Peyer's patch (tissue), 4 donors: ENCODE measurements at regions not wholly inside any gene's neighbourhood (a gene's known extent, or its start where the extent isn't known, plus 50 kb on each side); places are given as distances from the start of the nearest gene placed in this dataset.

Experiments
- POLR2A ChIP-seq, 2 donors: fragments of 450-650 bp; IDR thresholded peaks; one replicate each; pipeline ENCODE4 v1.5.1; 2017; ENCODE audit warnings: antibody characterized with exemption in 2 of 2, mild to moderate bottlenecking in 2 of 2, moderate library complexity in 2 of 2
- TF ChIP-seq, protein P1 (sequence below), 6 experiments: fragments of 450-650 bp in 4 of 6; fragments of 200-600 bp in 2 of 6; sonication (generic) in 1 of 6; IDR thresholded peaks; one replicate each; pipeline ENCODE4 v1.5.1; 2017 to 2019; ENCODE audit warnings: antibody characterized with exemption in 6 of 6, mild to moderate bottlenecking in 3 of 6, moderate library complexity in 1 of 6

- TF ChIP-seq, protein P1, sequence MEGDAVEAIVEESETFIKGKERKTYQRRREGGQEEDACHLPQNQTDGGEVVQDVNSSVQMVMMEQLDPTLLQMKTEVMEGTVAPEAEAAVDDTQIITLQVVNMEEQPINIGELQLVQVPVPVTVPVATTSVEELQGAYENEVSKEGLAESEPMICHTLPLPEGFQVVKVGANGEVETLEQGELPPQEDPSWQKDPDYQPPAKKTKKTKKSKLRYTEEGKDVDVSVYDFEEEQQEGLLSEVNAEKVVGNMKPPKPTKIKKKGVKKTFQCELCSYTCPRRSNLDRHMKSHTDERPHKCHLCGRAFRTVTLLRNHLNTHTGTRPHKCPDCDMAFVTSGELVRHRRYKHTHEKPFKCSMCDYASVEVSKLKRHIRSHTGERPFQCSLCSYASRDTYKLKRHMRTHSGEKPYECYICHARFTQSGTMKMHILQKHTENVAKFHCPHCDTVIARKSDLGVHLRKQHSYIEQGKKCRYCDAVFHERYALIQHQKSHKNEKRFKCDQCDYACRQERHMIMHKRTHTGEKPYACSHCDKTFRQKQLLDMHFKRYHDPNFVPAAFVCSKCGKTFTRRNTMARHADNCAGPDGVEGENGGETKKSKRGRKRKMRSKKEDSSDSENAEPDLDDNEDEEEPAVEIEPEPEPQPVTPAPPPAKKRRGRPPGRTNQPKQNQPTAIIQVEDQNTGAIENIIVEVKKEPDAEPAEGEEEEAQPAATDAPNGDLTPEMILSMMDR (IDR thresholded peaks at IDR 0.05): no peak
- TF ChIP-seq POLR2A (IDR thresholded peaks at IDR 0.05): no peak
Measured at GRCh38 chr4:129614611-129615010, 518.7 kb downstream of the C4orf33 start.
